Keratinocyte (primary cell): ENCODE measurements at regions not wholly inside any gene's neighbourhood (a gene's known extent, or its start where the extent isn't known, plus 50 kb on each side); places are given as distances from the start of the nearest gene placed in this dataset.

Experiments used
- EZH2 ChIP-seq: IDR thresholded peaks from one replicate; pipeline ENCODE4 v1.6.1; 2012; ENCODE audit warnings: inconsistent platforms, mild to moderate bottlenecking, low read length, moderate library complexity
- TF ChIP-seq, protein P1 (sequence below), 3 experiments: IDR thresholded peaks in 1 of 3; conservative IDR thresholded peaks in 1 of 3; optimal IDR thresholded peaks in 1 of 3; 2 replicates in 2 of 3; 3 replicates in 1 of 3; pipeline versions ENCODE3 to v1.5.1; 2011; ENCODE audit warnings: low read length in 3 of 3, mild to moderate bottlenecking in 3 of 3, moderate library complexity in 2 of 3, control low read depth in 1 of 3, inconsistent platforms in 1 of 3; ENCODE audit not compliant: insufficient read depth in 2 of 3; ENCODE audit errors: extremely low read depth in 1 of 3

DNA sequence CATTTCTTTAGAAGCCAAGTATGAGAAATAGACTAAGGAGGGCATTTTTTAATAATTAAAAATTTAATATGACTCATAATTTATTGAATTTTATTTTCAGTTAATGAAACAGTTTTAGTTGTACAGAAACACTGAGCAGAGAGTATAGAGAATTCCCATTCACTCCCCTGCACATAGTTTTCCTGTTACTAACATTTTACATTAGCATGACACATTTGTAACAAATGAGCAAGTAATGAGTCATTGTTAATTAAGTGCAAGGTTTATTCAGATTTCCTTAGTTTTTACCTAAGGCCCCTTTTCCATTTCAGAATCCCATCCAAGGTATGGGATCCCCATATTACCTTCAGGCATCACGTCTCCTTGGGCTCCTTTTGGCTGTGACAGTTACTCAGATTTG lies 271.5 kb upstream of the FZD8 start:
- TF ChIP-seq, protein P1, sequence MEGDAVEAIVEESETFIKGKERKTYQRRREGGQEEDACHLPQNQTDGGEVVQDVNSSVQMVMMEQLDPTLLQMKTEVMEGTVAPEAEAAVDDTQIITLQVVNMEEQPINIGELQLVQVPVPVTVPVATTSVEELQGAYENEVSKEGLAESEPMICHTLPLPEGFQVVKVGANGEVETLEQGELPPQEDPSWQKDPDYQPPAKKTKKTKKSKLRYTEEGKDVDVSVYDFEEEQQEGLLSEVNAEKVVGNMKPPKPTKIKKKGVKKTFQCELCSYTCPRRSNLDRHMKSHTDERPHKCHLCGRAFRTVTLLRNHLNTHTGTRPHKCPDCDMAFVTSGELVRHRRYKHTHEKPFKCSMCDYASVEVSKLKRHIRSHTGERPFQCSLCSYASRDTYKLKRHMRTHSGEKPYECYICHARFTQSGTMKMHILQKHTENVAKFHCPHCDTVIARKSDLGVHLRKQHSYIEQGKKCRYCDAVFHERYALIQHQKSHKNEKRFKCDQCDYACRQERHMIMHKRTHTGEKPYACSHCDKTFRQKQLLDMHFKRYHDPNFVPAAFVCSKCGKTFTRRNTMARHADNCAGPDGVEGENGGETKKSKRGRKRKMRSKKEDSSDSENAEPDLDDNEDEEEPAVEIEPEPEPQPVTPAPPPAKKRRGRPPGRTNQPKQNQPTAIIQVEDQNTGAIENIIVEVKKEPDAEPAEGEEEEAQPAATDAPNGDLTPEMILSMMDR (optimal IDR thresholded peaks at IDR 0.05 in 1 of 3, IDR thresholded peaks at IDR 0.05 in 1 of 3, conservative IDR thresholded peaks at IDR 0.05 in 1 of 3; ENCODE audit: extremely low read depth in 1 of 3, insufficient read depth in 2 of 3, low read length in 3 of 3) = no peak
- TF ChIP-seq EZH2 = no peak
